Fibroblast of villous mesenchyme (primary cell): ENCODE measurements at regions not wholly inside any gene's neighbourhood (a gene's known extent, or its start where the extent isn't known, plus 50 kb on each side); places are given as distances from the start of the nearest gene placed in this dataset.
A peak's percentile ranks its signal among the peaks of the same experiment; 100 is the strongest.

ENCODE experiments used
- DNase-seq: peaks from one replicate; pipeline ENCODE4 v3.0.0-alpha.2; 2010; ENCODE audit warnings: low read depth
- H3K4me3 ChIP-seq: 2 replicates; pipeline ENCODE4 v1.5.1; 2011; ENCODE audit warnings: low read depth, mild to moderate bottlenecking, low read length
- TF ChIP-seq, protein P1 (sequence below): IDR thresholded peaks from 2 replicates; pipeline ENCODE4 v1.5.1; 2012; ENCODE audit warnings: low read depth, mild to moderate bottlenecking, low read length; ENCODE audit not compliant: insufficient read depth

DNA sequence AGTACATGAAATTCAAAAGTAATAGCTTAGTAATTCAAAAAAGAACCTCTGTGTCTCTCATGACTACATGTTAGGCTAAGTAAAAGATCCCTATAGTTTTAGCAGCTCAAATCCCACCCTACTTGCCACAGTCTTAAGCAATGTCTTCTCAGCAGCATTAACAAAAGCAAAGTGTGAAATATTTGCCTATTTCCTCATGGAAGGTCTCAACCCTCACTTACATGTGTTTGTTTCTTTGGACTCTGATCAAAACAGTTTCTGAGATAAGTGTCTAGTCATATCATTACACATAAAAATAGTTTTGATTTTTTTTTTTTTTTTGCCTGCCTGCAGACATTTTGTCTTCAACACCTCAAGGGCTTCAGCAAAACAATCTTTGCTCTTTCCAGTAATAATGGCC lies 310.5 kb downstream of the CETN3 start:
- TF ChIP-seq, protein P1, sequence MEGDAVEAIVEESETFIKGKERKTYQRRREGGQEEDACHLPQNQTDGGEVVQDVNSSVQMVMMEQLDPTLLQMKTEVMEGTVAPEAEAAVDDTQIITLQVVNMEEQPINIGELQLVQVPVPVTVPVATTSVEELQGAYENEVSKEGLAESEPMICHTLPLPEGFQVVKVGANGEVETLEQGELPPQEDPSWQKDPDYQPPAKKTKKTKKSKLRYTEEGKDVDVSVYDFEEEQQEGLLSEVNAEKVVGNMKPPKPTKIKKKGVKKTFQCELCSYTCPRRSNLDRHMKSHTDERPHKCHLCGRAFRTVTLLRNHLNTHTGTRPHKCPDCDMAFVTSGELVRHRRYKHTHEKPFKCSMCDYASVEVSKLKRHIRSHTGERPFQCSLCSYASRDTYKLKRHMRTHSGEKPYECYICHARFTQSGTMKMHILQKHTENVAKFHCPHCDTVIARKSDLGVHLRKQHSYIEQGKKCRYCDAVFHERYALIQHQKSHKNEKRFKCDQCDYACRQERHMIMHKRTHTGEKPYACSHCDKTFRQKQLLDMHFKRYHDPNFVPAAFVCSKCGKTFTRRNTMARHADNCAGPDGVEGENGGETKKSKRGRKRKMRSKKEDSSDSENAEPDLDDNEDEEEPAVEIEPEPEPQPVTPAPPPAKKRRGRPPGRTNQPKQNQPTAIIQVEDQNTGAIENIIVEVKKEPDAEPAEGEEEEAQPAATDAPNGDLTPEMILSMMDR = no peak
- H3K4me3 ChIP-seq = no peak overlapping the region
- peak; percentile 15 for DNase-seq

DNA sequence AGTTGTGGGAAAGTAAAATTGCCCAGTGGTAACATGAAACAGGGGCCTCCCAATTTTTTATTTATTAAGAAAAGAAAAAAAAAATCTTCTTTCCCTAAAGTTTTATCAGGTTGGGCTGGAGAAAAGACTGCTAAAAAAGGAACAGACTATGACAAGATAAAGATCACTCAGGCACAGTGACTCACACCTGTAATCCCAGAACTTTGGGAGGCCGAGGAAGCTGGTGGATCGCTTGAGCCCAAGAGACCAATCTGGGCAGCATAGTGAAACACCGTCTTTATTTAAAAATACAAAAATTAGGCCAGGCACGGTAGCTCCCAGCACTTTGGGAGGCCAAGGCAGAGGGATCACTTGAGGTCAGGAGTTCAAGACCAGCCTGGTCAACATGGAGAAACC lies 312.5 kb downstream of the CETN3 start:
- H3K4me3 ChIP-seq = no peak overlapping the region
- TF ChIP-seq, protein P1 = no peak
- no peak for DNase-seq

DNA sequence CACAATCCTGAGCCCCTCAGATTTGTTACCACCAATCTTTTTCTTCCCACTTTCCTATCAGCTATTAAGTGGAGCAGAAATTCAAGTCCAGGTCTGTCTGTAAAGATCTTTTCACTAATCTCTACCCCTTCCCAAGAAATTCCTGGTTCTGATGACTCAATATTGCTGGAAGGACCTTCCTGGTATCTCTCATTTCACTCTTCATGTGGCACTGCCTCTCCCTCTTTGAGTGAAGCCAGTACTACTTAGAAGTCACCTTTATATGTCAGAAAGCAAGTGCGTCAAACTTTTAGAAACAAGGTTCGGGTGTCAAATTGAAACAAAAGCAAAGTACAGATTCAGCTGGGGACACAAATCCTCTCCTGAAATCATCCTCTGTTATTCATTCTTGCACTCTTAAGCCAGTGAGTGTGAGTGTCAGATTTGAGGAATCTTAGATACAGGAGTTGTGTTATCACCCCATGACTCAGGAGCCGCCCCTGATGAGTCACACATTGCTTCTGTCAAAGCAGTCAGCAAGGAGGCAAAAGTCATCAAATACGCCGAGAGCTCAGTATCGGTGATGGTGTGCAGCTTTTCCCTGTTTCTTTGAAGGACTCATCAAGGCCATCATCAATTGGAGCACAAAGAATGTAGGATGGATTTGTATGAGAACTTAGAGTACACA lies 313.0 kb downstream of the CETN3 start:
- peak; percentile 76 for DNase-seq
- no peak overlapping the region for H3K4me3 ChIP-seq
- TF ChIP-seq, protein P1 = no peak

GRCh38 chr5:90095292-90096060 lies 314.1 kb downstream of the CETN3 start:
- DNase-seq = no peak
- TF ChIP-seq, protein P1 = no peak
- H3K4me3 ChIP-seq = no peak overlapping the region

- DNase-seq = peak; percentile 33
- TF ChIP-seq, protein P1 = no peak
Observed at GRCh38 chr5:90093751-90094485, 315.6 kb downstream of the CETN3 start.

DNA sequence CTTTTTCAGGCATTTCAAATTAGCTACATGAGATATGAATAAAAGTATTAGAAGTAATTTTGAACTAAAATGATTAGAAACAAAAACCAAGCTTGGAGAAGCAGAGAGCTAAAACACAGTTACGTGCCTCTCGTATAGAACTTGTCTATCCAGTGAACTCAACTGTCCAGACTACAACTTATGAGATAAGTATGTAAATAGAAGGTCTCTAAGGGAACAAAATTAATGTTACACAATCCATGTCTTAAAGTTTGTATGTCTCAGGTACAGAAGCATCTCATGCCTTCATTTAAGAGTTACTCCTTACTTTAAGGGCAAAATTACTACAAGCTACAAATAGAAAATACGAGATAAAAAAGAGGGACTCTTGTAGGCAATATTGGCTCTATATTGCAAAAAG lies 316.8 kb downstream of the CETN3 start:
- H3K4me3 ChIP-seq = no peak overlapping the region
- TF ChIP-seq, protein P1 = no peak
- DNase-seq = peak; percentile 18

More at GRCh38 chr5:90093751-90094485, 315.6 kb downstream of the CETN3 start:
- H3K4me3 ChIP-seq = no peak overlapping the region
